Fibroblast of lung (primary cell): ENCODE measurements at regions not wholly inside any gene's neighbourhood (a gene's known extent, or its start where the extent isn't known, plus 50 kb on each side); places are given as distances from the start of the nearest gene placed in this dataset.

Experiments used
- CTCF ChIP-seq, 2 donors: IDR thresholded peaks in 1 of 2; conservative IDR thresholded peaks in 1 of 2; 1 replicate in 1 of 2; 2 replicates in 1 of 2; pipeline ENCODE4 v1.5.1; 2011 to 2012; ENCODE audit warnings: low read length in 2 of 2, control low read depth in 1 of 2, inconsistent platforms in 1 of 2, low read depth in 1 of 2, mild to moderate bottlenecking in 1 of 2
- EZH2 ChIP-seq: IDR thresholded peaks from 2 replicates; pipeline ENCODE4 v1.5.1; 2012; ENCODE audit warnings: low read length, control low read depth, mild to moderate bottlenecking; ENCODE audit errors: missing control alignments

- no peak for TF ChIP-seq CTCF (conservative IDR thresholded peaks at IDR 0.05 in 1 of 2, IDR thresholded peaks at IDR 0.05 in 1 of 2; ENCODE audit: low read depth in 1 of 2, low read length in 2 of 2)
- TF ChIP-seq EZH2: no peak
Measured at GRCh38 chr10:14431868-14432267, 101.1 kb upstream of the FRMD4A start.
